Thyroid gland (tissue), 4 donors: ENCODE measurements at regions not wholly inside any gene's neighbourhood (a gene's known extent, or its start where the extent isn't known, plus 50 kb on each side); places are given as distances from the start of the nearest gene placed in this dataset.

ENCODE experiments used
- DNase-seq, 2 donors: peaks; one replicate each; pipeline ENCODE4 v3.0.0-alpha.2; 2019
- H3K27ac ChIP-seq, 3 donors: fragments of 200-600 bp; sonication (generic); 1 replicate in 2 of 3; 2 replicates in 1 of 3; pipeline ENCODE4 v1.5.1; 2016 to 2019; ENCODE audit warnings: mild to moderate bottlenecking in 1 of 3, moderate library complexity in 1 of 3
- H3K27me3 ChIP-seq: fragments of 200-600 bp; sonication (generic); one replicate; pipeline ENCODE4 v1.5.1; 2019
- H3K36me3 ChIP-seq, 2 donors: fragments of 200-600 bp; sonication (generic); one replicate each; pipeline ENCODE4 v1.5.1; 2016 to 2019
- H3K4me1 ChIP-seq, 2 donors: fragments of 200-600 bp; sonication (generic); one replicate each; pipeline ENCODE4 v1.5.1; 2017 to 2019
- H3K4me3 ChIP-seq, 3 donors: fragments of 200-600 bp; sonication (generic); replicated peaks in 1 of 3; 1 replicate in 2 of 3; 2 replicates in 1 of 3; pipeline ENCODE4 v1.5.1; 2016; ENCODE audit warnings: mild to moderate bottlenecking in 1 of 3
- H3K9me3 ChIP-seq: fragments of 200-600 bp; sonication (generic); one replicate; pipeline ENCODE4 v1.5.1; 2017
- POLR2A ChIP-seq, 2 donors: fragments of 450-650 bp; IDR thresholded peaks; one replicate each; pipeline ENCODE4 v1.6.1; 2017; ENCODE audit warnings: antibody characterized with exemption in 2 of 2, mild to moderate bottlenecking in 2 of 2, moderate library complexity in 1 of 2
- WGBS, 2 donors: methylation state at CpG; one replicate each; pipeline ENCODE4 v1.1.5; 2017; 5-methylcytosine and 5-hydroxymethylcytosine counted together
- intact Hi-C: fragments of 100-400 bp; cut with DNase I; formaldehyde crosslinking; loops from one replicate; pipeline ENCODE4 v1.15.1; 2023
- TF ChIP-seq, protein P1 (sequence below), 6 experiments: fragments of 200-600 bp in 3 of 6; fragments of 450-650 bp in 3 of 6; sonication (generic) in 3 of 6; IDR thresholded peaks; one replicate each; pipeline ENCODE4 v1.5.1; 2016 to 2019; ENCODE audit warnings: antibody characterized with exemption in 6 of 6, mild to moderate bottlenecking in 2 of 6, inconsistent platforms in 1 of 6, moderate library complexity in 1 of 6

DNA sequence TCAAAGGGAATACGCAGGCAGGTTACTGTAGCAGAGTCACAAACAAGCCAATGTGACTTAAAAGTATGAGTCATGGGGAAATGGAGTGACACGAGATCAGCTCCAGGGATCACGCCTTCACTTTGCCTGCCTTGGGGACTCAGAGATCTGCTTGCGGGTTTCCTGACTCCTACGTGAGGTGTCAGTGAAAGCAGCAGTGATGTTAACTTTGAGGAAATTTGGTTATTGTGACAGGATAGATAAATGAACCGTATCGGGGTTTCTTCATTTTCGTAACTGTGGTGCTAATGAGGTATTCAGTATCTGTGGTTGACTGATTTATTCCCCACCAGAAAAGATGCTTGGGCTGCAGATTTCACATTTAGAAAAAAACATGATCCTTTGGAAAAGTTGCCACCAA lies 383.3 kb upstream of the ZFP42 start:
- TF ChIP-seq, protein P1, sequence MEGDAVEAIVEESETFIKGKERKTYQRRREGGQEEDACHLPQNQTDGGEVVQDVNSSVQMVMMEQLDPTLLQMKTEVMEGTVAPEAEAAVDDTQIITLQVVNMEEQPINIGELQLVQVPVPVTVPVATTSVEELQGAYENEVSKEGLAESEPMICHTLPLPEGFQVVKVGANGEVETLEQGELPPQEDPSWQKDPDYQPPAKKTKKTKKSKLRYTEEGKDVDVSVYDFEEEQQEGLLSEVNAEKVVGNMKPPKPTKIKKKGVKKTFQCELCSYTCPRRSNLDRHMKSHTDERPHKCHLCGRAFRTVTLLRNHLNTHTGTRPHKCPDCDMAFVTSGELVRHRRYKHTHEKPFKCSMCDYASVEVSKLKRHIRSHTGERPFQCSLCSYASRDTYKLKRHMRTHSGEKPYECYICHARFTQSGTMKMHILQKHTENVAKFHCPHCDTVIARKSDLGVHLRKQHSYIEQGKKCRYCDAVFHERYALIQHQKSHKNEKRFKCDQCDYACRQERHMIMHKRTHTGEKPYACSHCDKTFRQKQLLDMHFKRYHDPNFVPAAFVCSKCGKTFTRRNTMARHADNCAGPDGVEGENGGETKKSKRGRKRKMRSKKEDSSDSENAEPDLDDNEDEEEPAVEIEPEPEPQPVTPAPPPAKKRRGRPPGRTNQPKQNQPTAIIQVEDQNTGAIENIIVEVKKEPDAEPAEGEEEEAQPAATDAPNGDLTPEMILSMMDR (IDR thresholded peaks at IDR 0.05), result no peak
- TF ChIP-seq POLR2A (IDR thresholded peaks at IDR 0.05), result no peak
- WGBS, 2 donors, result 83 to 89% methylated on average over 8 of the region's 8 CpGs
- Histone ChIP-seq H3K4me3 (no peak overlapping the region), H3K9me3 (no peaks in the 10 kb centered on the region), H3K27ac (no peak overlapping the region), H3K27me3 (no peaks in the 10 kb centered on the region), H3K36me3 (no peaks in the 10 kb centered on the region), H3K4me1 (no peaks in the 10 kb centered on the region)
- DNase-seq, result no peak
- intact Hi-C loops, result no loop called here

DNA sequence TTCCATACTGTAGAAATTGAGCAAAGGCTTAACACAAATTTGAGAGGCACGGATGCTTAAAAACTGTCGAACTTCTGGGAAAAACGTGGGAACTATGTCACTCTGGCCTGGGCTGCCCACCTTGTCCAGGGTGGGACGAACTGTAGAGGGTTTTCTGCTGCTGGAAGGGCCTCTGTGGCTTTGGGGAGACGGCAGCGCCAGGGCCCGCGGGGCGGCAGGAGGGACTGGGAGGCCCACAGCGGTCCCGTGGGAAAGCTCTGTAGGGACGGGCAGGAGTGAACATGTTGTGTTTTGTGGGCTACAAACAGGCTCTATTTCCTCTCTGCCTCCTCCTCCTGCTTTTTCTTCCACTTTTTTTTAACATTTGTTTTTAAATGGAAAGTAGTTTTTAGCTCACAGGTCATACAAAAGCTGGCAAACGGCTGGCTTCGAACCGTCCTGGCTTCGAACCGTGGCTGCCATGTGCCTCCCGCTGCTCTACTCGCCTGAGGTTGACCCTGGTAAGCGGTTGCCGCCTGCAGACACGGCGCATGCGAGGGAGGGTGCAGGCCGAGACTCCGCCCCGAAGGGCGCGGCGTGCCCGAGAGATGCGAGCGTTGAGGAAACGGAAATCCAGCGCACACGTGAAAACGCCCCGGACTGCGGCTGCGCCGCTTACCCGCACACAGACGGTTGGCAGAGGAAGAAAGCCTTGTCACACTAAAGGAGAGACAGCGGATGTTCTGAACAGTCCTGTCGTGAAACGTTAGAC lies 382.3 kb upstream of the ZFP42 start:
- H3K27me3 ChIP-seq, result no peaks in the 10 kb centered on the region
- H3K4me1 ChIP-seq, result no peaks in the 10 kb centered on the region
- no peak overlapping the region for H3K27ac ChIP-seq
- WGBS, 2 donors, result 94 to 95% methylated on average over 46 of the region's 46 CpGs
- no peak for TF ChIP-seq POLR2A (IDR thresholded peaks at IDR 0.05)
- TF ChIP-seq, protein P1 (IDR thresholded peaks at IDR 0.05), result no peak
- H3K36me3 ChIP-seq, result no peaks in the 10 kb centered on the region
- no peak for DNase-seq
- no peaks in the 10 kb centered on the region for H3K9me3 ChIP-seq
- H3K4me3 ChIP-seq, result no peak overlapping the region
- intact Hi-C loops, result no loop called here

DNA sequence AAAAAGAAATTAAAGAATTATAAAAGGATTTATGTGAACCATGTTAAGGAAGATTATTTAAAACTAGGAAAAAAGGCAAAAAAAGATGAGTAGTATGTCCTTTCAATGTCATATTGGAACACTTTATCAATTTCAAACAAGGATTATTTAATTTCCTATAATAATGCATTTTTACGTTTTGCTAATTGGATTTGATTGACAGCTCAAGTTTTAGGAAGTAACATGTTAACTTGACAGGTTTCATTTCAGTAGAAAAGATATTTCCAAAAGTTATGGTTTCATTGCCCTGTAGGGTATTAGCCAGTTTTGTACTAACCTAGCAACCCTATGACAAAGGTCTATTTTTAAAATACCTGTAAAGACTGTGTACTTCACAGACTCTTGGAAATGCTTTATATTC lies 379.6 kb upstream of the ZFP42 start:
- no peaks in the 10 kb centered on the region for H3K9me3 ChIP-seq
- no peak for TF ChIP-seq POLR2A (IDR thresholded peaks at IDR 0.05)
- TF ChIP-seq, protein P1 (IDR thresholded peaks at IDR 0.05), result no peak
- DNase-seq, result no peak
- intact Hi-C loops, result no loop called here
- H3K27ac ChIP-seq, result no peak overlapping the region
- H3K4me1 ChIP-seq, result no peaks in the 10 kb centered on the region
- H3K36me3 ChIP-seq, result no peaks in the 10 kb centered on the region
- 82 to 87% methylated on average over 1 of the region's 1 CpG for whole genome bisulfite sequencing, 2 donors
- H3K4me3 ChIP-seq, result no peak overlapping the region
- no peaks in the 10 kb centered on the region for H3K27me3 ChIP-seq

DNA sequence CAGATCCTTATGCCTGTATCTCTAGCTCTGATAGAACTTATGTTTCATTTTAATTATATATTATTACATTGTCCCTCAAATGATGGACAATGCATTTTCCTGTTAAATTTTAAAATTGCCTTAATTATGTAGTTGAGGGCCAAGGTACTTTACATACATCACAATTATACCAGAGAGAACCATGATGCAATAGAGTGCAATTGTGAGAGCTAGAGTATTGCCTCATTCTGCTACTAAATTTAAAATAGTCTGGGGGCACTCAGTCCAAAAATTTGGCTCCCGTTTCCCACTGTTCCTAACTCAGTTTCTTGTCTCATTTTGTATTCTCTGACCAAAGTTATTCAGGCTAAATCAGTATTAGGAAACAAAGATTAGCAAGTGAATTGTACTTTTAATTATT lies 378.5 kb upstream of the ZFP42 start:
- TF ChIP-seq, protein P1 (IDR thresholded peaks at IDR 0.05), result no peak
- TF ChIP-seq POLR2A (IDR thresholded peaks at IDR 0.05), result no peak
- H3K27me3 ChIP-seq, result no peaks in the 10 kb centered on the region
- no peak overlapping the region for H3K4me3 ChIP-seq
- DNase-seq, result no peak
- H3K36me3 ChIP-seq, result no peaks in the 10 kb centered on the region
- intact Hi-C loops, result no loop called here
- H3K27ac ChIP-seq, result no peak overlapping the region
- WGBS, 2 donors, result 72 to 75% methylated on average over 1 of the region's 1 CpG
- H3K4me1 ChIP-seq, result no peaks in the 10 kb centered on the region
- no peaks in the 10 kb centered on the region for H3K9me3 ChIP-seq

DNA sequence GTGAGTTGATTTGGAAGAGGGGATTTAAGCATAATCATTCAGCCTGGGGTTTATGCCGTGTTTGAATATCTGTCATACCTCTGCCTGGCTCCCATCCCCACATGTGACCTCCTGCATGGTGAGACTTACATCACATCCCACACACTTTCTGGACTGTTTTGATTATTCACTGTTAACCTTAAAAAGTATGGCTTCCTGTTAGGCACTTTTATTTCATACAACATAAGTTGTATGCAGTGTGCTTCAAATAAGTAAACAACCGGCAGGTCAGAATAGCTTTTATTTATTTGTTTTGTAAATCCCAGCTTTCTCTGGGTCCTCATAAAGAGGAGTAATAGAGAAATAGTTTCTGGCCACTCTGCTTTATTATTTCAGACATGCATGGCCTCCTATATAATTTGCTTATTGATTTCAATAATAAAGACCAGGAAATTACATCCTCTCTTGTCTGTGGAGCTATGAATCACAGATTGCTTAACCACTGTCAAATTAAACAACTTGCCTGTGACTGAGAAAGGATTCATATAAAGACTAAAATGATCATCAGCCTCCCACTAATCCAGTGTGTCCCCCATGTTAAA lies 376.8 kb upstream of the ZFP42 start:
- DNase-seq, result no peak
- TF ChIP-seq, protein P1 (IDR thresholded peaks at IDR 0.05), result no peak
- TF ChIP-seq POLR2A (IDR thresholded peaks at IDR 0.05), result no peak
- Histone ChIP-seq H3K9me3 (no peaks in the 10 kb centered on the region), H3K27me3 (no peaks in the 10 kb centered on the region), H3K4me1 (no peaks in the 10 kb centered on the region), H3K36me3 (no peaks in the 10 kb centered on the region), H3K4me3 (no peak overlapping the region), H3K27ac (no peak overlapping the region)
- intact Hi-C loops, result no loop called here
- WGBS, 2 donors, result 88 to 89% methylated on average over 2 of the region's 2 CpGs
